ENCODE measurements at regions not wholly inside any gene's neighbourhood (a gene's known extent, or its start where the extent isn't known, plus 50 kb on each side); places are given as distances from the start of the nearest gene placed in this dataset.

DNA sequence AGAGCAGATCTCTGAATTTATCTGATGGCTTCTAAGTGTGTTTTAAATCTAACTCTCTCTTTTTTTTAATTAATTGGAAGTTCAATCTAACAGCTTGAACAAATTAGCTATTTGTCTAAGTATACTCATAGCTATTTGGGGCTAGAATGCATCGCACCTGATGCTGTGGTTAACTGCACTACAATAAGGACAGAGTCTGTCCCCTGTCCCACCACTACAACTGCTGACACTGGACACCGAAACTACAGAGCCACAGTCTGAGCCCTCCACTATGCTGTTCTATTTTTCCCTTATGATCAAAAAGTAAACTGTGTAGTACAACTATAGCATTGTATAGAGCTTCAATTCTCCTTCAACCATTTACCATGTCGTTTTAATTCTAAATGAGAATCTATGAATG, 89.4 kb upstream of the AHR start:
- TF ChIP-seq, protein P1, sequence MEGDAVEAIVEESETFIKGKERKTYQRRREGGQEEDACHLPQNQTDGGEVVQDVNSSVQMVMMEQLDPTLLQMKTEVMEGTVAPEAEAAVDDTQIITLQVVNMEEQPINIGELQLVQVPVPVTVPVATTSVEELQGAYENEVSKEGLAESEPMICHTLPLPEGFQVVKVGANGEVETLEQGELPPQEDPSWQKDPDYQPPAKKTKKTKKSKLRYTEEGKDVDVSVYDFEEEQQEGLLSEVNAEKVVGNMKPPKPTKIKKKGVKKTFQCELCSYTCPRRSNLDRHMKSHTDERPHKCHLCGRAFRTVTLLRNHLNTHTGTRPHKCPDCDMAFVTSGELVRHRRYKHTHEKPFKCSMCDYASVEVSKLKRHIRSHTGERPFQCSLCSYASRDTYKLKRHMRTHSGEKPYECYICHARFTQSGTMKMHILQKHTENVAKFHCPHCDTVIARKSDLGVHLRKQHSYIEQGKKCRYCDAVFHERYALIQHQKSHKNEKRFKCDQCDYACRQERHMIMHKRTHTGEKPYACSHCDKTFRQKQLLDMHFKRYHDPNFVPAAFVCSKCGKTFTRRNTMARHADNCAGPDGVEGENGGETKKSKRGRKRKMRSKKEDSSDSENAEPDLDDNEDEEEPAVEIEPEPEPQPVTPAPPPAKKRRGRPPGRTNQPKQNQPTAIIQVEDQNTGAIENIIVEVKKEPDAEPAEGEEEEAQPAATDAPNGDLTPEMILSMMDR (IDR thresholded peaks at IDR 0.05) = no peak
- no peak for TF ChIP-seq POLR2A (IDR thresholded peaks at IDR 0.05)
